WTC11 (cell line): ENCODE measurements at regions not wholly inside any gene's neighbourhood (a gene's known extent, or its start where the extent isn't known, plus 50 kb on each side); places are given as distances from the start of the nearest gene placed in this dataset.

Experiments used
- ATAC-seq: fragments of 200-7000 bp; cut with Tn5 transposase; 2 replicates; pipeline ENCODE4 v1.10.0; 2021; ENCODE audit warnings: mild to moderate bottlenecking, moderate library complexity
- CTCF ChIA-PET: fragments of 300-600 bp; sonication (Branson Sonifier 250); formaldehyde crosslinking; loops from one replicate; lab custom pipeline; 2021; ENCODE audit warnings: antibody characterized with exemption; lab: Charles Lee
- POLR2A ChIA-PET: fragments of 350-600 bp; sonication (Branson Sonifier 250); formaldehyde crosslinking; loops from one replicate; lab custom pipeline; 2021; ENCODE audit warnings: antibody characterized with exemption; lab: Charles Lee
- DNase-seq: peaks from one replicate; pipeline ENCODE4 v3.0.0; 2021; ENCODE audit warnings: low spot score
- H3K27ac Mint-ChIP-seq: 2 replicates; pipeline ENCODE4 v1.8.0; 2021; ENCODE audit warnings: mixed read lengths
- H3K27me3 Mint-ChIP-seq: 2 replicates; pipeline ENCODE4 v1.8.0; 2021; ENCODE audit warnings: low read depth, mild to moderate bottlenecking, moderate library complexity, mixed read lengths
- H3K36me3 Mint-ChIP-seq: 2 replicates; pipeline ENCODE4 v1.8.0; 2021; ENCODE audit warnings: mixed read lengths
- H3K4me1 Mint-ChIP-seq: 2 replicates; pipeline ENCODE4 v1.8.0; 2022; ENCODE audit warnings: mixed read lengths
- H3K4me3 Mint-ChIP-seq: 2 replicates; pipeline ENCODE4 v1.8.0; 2021; ENCODE audit warnings: mild to moderate bottlenecking, moderate library complexity, mixed read lengths
- H3K9me3 Mint-ChIP-seq: 2 replicates; pipeline ENCODE4 v1.8.0; 2021; ENCODE audit warnings: mixed read lengths
- FOXJ3 ChIP-seq: sonication (generic); formaldehyde crosslinking; IDR thresholded peaks from 2 replicates; pipeline ENCODE4 v1.9.0; 2021; ENCODE audit warnings: missing genetic modification reagents, mild to moderate bottlenecking, borderline replicate concordance
- GTF2I ChIP-seq: fragments of 250-450 bp; sonication (Bioruptor Pico); conservative IDR thresholded peaks from 2 replicates; pipeline ENCODE4 v1.4.0; 2021; ENCODE audit warnings: mild to moderate bottlenecking
- MYBL2 ChIP-seq: sonication (generic); formaldehyde crosslinking; IDR thresholded peaks from 2 replicates; pipeline ENCODE4 v1.8.1; 2023; ENCODE audit warnings: mild to moderate bottlenecking, moderate library complexity, missing genetic modification reagents
- RELA ChIP-seq: sonication (generic); formaldehyde crosslinking; IDR thresholded peaks from 2 replicates; pipeline ENCODE4 v1.8.1; 2022; ENCODE audit warnings: missing genetic modification reagents, mild to moderate bottlenecking, borderline replicate concordance
- TEAD1 ChIP-seq: sonication (generic); formaldehyde crosslinking; IDR thresholded peaks from 2 replicates; pipeline ENCODE4 v1.8.0; 2022; ENCODE audit warnings: mild to moderate bottlenecking, missing genetic modification reagents
- ZBTB21 ChIP-seq: sonication (generic); formaldehyde crosslinking; IDR thresholded peaks from 2 replicates; pipeline ENCODE4 v1.8.1; 2023; ENCODE audit warnings: mild to moderate bottlenecking, missing genetic modification reagents, borderline replicate concordance
- ZNF317 ChIP-seq: sonication (generic); formaldehyde crosslinking; IDR thresholded peaks from 2 replicates; pipeline ENCODE4 v1.8.1; 2023; ENCODE audit warnings: low read depth, mild to moderate bottlenecking, moderate library complexity, missing genetic modification reagents, borderline replicate concordance
- ZNF423 ChIP-seq: fragments of 250-450 bp; sonication (Bioruptor Pico); IDR thresholded peaks from 2 replicates; pipeline ENCODE4 v2.1.2; 2022; ENCODE audit warnings: mild to moderate bottlenecking, moderate library complexity
- TF ChIP-seq, protein P1 (sequence below): fragments of 250-450 bp; sonication (Bioruptor Pico); conservative IDR thresholded peaks from 2 replicates; pipeline ENCODE4 v1.9.0; 2021; ENCODE audit warnings: mild to moderate bottlenecking
- TF ChIP-seq, protein P2 (sequence below): sonication (generic); formaldehyde crosslinking; IDR thresholded peaks from 2 replicates; pipeline ENCODE4 v1.8.1; 2023; ENCODE audit warnings: mild to moderate bottlenecking, missing genetic modification reagents, moderate library complexity
- TF ChIP-seq, protein P3 (sequence below): sonication (generic); formaldehyde crosslinking; IDR thresholded peaks from 2 replicates; pipeline ENCODE4 v1.8.0; 2023; ENCODE audit warnings: mild to moderate bottlenecking, missing genetic modification reagents
- TF ChIP-seq, protein P4 (sequence below): sonication (generic); formaldehyde crosslinking; IDR thresholded peaks from 2 replicates; pipeline ENCODE4 v1.8.1; 2022; ENCODE audit warnings: low read depth, mild to moderate bottlenecking, moderate library complexity, missing genetic modification reagents, borderline replicate concordance
- TF ChIP-seq, protein P5 (sequence below): fragments of 200-600 bp; IDR thresholded peaks from 2 replicates; pipeline ENCODE4 v1.8.0; 2022; ENCODE audit warnings: antibody characterized with exemption
- TF ChIP-seq, protein P6 (sequence below): sonication (generic); formaldehyde crosslinking; IDR thresholded peaks from 2 replicates; pipeline ENCODE4 v1.8.0; 2023; ENCODE audit warnings: missing genetic modification reagents
- TF ChIP-seq, protein P7 (sequence below): sonication (generic); formaldehyde crosslinking; IDR thresholded peaks from 2 replicates; pipeline ENCODE4 v1.8.0; 2022; ENCODE audit warnings: mild to moderate bottlenecking, missing genetic modification reagents
- TF ChIP-seq, protein P8 (sequence below): fragments of 250-450 bp; sonication (Bioruptor Pico); IDR thresholded peaks from 2 replicates; pipeline ENCODE4 v1.8.0; 2021; ENCODE audit warnings: mild to moderate bottlenecking

DNA sequence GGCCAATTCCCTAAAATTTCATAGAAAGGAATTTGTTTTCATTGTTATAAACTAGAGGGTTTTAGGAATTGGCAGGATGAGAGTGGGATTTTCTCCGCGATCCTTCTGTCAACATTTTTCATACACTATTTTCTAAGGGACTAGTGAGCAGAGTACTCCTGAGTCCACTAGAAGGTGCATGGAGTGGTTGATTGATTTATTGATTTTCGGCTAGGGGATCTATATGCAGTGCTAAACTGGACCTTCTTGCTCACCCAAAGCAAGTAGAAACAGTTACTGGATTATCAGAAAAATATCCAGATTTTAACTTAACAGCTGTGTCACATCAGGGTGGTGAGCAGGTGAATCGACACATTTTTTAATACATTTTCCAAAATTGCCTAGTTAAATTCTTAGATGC is 159.9 kb upstream of the DTNA start:
- CTCF ChIA-PET = no interaction called here
- TF ChIP-seq, protein P1, sequence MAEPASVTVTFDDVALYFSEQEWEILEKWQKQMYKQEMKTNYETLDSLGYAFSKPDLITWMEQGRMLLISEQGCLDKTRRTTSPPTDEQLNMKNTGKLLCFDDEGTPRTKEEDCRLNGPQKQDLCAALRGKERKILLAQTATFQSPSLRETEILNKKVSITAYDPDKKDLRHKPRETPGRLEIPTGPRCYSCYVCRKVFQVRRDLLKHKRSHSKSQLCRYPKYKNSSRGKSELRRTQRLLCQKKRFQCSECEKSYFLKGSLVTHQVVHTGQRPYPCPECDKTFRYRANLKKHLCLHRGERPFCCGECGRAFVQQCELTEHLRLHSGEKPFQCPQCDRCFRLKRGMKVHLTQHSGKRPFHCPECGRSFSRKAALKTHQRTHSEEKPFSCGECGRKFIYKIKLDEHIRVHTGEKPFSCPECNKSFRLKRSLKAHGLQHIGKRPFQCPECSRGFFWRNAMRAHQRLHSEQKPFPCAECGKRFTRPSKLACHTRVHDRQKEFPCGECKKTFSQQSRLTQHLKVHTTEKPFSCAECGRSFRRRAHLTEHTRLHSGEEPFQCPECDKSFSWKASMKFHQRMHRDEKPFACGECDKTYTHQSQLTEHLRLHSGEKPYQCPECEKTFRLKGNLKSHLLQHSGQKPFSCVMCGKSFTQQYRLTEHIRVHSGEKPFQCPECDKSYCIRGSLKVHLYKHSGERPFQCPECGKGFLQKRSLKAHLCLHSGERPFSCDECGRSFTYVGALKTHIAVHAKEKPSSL = no peak
- TF ChIP-seq ZBTB21 (CRISPR knock-in tag) (no peak), RELA (CRISPR knock-in tag) (no peak), ZNF423 (no peak), MYBL2 (no peak), TEAD1 (CRISPR knock-in tag) (no peak), FOXJ3 (CRISPR knock-in tag) (no peak), GTF2I (no peak), ZNF317 (CRISPR knock-in tag) (no peak)
- TF ChIP-seq, protein P2, sequence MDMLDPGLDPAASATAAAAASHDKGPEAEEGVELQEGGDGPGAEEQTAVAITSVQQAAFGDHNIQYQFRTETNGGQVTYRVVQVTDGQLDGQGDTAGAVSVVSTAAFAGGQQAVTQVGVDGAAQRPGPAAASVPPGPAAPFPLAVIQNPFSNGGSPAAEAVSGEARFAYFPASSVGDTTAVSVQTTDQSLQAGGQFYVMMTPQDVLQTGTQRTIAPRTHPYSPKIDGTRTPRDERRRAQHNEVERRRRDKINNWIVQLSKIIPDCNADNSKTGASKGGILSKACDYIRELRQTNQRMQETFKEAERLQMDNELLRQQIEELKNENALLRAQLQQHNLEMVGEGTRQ (CRISPR knock-in tag) = no peak
- TF ChIP-seq, protein P3, sequence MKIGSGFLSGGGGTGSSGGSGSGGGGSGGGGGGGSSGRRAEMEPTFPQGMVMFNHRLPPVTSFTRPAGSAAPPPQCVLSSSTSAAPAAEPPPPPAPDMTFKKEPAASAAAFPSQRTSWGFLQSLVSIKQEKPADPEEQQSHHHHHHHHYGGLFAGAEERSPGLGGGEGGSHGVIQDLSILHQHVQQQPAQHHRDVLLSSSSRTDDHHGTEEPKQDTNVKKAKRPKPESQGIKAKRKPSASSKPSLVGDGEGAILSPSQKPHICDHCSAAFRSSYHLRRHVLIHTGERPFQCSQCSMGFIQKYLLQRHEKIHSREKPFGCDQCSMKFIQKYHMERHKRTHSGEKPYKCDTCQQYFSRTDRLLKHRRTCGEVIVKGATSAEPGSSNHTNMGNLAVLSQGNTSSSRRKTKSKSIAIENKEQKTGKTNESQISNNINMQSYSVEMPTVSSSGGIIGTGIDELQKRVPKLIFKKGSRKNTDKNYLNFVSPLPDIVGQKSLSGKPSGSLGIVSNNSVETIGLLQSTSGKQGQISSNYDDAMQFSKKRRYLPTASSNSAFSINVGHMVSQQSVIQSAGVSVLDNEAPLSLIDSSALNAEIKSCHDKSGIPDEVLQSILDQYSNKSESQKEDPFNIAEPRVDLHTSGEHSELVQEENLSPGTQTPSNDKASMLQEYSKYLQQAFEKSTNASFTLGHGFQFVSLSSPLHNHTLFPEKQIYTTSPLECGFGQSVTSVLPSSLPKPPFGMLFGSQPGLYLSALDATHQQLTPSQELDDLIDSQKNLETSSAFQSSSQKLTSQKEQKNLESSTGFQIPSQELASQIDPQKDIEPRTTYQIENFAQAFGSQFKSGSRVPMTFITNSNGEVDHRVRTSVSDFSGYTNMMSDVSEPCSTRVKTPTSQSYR (CRISPR knock-in tag) = no peak
- TF ChIP-seq, protein P4, sequence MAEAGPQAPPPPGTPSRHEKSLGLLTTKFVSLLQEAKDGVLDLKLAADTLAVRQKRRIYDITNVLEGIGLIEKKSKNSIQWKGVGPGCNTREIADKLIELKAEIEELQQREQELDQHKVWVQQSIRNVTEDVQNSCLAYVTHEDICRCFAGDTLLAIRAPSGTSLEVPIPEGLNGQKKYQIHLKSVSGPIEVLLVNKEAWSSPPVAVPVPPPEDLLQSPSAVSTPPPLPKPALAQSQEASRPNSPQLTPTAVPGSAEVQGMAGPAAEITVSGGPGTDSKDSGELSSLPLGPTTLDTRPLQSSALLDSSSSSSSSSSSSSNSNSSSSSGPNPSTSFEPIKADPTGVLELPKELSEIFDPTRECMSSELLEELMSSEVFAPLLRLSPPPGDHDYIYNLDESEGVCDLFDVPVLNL (CRISPR knock-in tag) = no peak
- TF ChIP-seq, protein P5, sequence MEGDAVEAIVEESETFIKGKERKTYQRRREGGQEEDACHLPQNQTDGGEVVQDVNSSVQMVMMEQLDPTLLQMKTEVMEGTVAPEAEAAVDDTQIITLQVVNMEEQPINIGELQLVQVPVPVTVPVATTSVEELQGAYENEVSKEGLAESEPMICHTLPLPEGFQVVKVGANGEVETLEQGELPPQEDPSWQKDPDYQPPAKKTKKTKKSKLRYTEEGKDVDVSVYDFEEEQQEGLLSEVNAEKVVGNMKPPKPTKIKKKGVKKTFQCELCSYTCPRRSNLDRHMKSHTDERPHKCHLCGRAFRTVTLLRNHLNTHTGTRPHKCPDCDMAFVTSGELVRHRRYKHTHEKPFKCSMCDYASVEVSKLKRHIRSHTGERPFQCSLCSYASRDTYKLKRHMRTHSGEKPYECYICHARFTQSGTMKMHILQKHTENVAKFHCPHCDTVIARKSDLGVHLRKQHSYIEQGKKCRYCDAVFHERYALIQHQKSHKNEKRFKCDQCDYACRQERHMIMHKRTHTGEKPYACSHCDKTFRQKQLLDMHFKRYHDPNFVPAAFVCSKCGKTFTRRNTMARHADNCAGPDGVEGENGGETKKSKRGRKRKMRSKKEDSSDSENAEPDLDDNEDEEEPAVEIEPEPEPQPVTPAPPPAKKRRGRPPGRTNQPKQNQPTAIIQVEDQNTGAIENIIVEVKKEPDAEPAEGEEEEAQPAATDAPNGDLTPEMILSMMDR = no peak
- TF ChIP-seq, protein P6, sequence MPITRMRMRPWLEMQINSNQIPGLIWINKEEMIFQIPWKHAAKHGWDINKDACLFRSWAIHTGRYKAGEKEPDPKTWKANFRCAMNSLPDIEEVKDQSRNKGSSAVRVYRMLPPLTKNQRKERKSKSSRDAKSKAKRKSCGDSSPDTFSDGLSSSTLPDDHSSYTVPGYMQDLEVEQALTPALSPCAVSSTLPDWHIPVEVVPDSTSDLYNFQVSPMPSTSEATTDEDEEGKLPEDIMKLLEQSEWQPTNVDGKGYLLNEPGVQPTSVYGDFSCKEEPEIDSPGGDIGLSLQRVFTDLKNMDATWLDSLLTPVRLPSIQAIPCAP (CRISPR knock-in tag) = no peak
- TF ChIP-seq, protein P7, sequence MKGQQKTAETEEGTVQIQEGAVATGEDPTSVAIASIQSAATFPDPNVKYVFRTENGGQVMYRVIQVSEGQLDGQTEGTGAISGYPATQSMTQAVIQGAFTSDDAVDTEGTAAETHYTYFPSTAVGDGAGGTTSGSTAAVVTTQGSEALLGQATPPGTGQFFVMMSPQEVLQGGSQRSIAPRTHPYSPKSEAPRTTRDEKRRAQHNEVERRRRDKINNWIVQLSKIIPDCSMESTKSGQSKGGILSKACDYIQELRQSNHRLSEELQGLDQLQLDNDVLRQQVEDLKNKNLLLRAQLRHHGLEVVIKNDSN (CRISPR knock-in tag) = no peak
- TF ChIP-seq, protein P8, sequence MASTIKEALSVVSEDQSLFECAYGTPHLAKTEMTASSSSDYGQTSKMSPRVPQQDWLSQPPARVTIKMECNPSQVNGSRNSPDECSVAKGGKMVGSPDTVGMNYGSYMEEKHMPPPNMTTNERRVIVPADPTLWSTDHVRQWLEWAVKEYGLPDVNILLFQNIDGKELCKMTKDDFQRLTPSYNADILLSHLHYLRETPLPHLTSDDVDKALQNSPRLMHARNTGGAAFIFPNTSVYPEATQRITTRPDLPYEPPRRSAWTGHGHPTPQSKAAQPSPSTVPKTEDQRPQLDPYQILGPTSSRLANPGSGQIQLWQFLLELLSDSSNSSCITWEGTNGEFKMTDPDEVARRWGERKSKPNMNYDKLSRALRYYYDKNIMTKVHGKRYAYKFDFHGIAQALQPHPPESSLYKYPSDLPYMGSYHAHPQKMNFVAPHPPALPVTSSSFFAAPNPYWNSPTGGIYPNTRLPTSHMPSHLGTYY (CRISPR knock-in tag) = no peak
- no peak for DNase-seq
- Mint-ChIP-seq H3K27me3 (no peaks in the 10 kb centered on the region), H3K9me3 (peaks cover under 1% of the 10 kb centered on the region), H3K4me1 (peaks cover 61% of the 10 kb centered on the region), H3K36me3 (peaks cover 2% of the 10 kb centered on the region; the same call in 1 of the 2 replicates), H3K27ac (peak overlapping the region; percentile 75), H3K4me3 (peak overlapping the region; percentile 13; the same call in 1 of the 2 replicates)
- POLR2A ChIA-PET = no interaction called here
- ATAC-seq = no peak
